GM21528 (cell line): ENCODE measurements at regions not wholly inside any gene's neighbourhood (a gene's known extent, or its start where the extent isn't known, plus 50 kb on each side); places are given as distances from the start of the nearest gene placed in this dataset.

Source experiments
- ATAC-seq: cut with Tn5 transposase; IDR thresholded peaks from one replicate; pipeline ENCODE4 v1.9.1; 2021; ENCODE audit warnings: mild to moderate bottlenecking, moderate library complexity; ENCODE audit not compliant: unreplicated experiment, low FRiP score

DNA sequence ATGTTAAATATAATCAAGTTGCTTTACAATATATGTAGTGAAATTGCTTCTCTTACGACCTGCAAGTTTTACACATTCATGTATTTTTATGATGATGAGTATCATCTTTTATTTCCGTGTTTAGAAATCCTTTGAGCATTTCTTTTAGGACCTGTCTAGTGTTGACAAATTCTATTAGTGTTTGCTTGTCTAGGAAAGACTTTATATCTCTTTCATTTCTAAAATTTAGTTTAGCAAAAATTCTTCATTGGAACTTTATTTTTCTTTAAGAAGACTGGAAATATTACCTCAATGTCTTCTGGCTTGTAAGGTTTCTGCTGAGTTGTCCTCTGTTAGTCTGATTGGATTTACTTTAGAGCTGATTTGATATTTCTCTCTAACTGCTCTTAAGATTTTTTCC lies 920.9 kb upstream of the CTNND2 start:
- no peak for ATAC-seq

DNA sequence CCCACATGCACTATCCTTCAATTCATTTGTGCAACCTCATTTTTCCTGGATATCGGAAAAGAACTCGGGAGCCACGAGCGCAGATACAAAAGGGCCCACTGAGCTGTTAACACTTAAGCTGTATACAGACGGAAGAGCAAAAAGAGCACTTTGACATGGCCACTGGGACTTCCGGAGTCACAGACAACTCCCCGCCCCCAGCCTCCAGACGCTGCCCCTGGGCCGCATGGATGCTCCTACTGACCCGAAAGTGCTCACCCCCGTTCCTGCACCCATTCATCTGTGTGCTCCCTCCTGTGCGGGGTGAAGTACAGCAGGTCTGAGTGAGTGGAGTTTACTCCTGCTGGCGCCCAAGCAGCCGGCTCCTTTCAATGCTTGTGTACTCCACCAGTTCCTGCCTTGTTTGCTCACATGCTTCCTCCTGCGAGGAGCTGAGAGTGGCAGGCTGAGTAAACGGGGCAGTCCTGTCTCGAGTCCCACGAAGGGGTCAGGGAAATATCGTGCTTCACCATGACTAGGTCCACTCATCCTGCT lies 901.0 kb upstream of the CTNND2 start:
- ATAC-seq, result no peak

DNA sequence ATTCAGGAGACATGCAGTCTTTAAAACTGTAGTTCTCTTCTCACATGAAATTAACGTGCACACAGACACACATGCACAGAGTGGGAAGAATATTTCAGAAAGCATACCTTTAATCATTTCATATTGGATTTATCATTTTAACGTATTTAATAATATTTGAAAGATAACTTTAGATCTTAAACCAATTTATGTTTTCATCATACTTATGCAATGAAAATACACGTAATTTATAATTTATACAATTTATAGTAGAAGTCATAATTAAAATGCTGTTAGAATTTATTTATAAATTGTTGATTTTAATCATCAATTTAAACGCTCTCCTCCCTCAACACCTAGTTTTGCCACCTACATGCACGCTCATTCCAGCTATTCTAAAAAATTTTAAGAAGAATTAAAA lies 894.9 kb upstream of the CTNND2 start:
- ATAC-seq, result no peak

DNA sequence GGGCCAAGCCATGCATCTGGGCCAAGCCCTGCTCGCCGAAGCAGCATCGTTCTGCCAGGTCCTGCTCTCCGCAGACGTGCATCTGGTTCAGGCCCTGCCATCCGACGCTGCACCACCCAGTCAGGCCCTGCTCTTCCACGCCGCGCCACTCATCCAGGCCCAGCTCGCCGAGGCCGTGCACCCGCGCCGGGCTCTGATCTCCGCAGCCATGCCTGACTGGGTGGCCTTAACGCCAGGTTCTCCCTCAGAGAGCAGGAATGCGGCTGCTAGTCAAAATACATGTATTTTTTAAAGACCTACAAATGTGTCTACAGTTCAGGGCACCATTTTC lies 891.1 kb upstream of the CTNND2 start:
- ATAC-seq, result no peak

DNA sequence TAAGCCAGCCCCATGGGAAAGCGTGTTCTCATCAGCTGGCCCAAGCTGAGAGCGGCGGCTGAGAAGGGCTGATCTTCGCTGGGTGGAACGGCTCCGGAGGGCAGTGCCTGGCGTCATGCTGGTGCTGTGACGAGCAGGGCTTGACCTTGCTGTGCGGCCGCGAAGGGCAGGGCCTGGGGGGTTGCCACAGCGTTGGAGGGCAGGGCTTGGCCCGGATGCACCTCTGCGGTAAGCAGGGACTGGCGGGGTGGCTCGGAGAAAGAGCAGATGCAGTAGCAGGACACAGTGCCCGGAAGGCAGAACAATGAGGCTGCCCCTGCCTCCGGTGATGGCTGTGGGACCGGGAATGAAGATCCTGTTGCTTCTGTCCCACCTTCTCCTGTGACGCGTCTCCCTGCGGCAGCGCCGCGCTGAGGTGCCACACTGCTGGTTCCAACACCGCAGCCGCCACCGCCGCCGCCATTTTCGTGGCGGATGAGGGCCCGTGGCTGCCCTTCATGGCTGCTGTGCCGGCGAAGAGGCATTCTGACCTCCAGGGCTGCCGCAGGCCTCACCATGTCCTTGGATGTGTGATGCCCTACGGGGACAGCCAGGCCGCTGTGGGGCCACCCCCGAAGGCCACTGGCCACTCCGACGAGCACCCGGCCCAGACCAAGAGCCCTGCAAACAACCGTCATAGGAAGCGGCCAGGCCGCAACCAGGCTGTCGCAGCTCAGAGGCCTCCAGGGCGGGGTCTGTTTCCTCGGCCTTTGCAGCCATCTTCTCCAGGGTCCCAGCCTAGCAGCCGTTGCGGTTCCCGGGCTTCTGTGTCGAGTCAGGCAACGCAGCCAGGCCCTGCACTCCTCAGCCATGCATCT lies 890.5 kb upstream of the CTNND2 start:
- ATAC-seq, result no peak

DNA sequence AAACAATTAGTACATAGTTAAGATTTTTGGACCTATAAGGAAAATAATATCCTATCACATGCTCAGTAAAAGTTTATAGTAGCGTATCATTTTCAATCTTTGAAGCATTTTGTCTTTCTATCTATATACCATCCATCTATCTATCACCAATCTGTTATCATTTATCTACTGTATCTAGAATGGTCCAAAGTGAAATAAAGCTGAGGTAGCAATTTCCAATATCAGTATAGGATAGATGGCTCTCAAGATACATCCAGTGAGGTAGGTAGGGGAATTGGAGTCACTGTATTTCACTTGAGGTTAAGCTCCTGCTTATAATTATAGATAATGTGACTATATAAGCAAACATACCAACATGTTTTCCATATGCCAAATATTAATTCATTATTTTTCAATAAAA lies 889.1 kb upstream of the CTNND2 start:
- ATAC-seq, result no peak

DNA sequence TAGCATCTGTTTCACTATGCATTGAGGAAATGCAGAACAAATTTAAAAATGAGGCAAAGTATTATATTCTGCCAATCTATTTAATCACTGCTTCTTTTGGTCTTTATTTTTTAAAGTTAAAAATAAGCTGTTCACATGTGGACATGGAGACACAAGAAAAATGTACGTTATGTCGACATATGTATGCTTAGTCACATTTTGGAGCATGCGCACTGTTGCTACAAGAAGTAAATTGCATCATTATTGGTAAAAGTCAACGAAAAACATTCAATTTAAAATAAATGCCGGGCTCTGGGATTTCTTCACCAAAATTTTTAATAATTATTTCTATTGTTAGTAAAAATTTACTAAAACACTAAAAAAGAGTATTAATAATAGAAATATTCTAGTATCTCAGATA lies 876.3 kb upstream of the CTNND2 start:
- no peak for ATAC-seq

DNA sequence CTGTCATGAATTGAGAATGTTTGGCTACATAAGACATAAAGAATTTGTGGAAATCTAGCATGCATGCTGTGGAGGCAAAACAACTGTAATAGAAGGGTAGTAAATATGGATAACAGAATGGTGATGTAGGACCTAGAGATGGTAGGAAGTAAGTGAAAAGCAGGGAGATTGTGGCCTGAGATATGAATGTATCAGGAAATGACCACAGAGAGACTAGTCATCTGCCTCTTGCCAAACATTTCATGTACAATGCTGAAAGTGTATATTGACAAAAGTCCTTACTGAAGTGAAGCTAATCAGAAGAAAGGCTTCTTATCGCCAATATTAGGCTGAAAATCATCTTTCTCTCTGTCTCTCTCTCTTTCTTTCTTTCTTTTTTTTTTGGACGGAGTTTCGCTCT lies 873.1 kb upstream of the CTNND2 start:
- no peak for ATAC-seq

DNA sequence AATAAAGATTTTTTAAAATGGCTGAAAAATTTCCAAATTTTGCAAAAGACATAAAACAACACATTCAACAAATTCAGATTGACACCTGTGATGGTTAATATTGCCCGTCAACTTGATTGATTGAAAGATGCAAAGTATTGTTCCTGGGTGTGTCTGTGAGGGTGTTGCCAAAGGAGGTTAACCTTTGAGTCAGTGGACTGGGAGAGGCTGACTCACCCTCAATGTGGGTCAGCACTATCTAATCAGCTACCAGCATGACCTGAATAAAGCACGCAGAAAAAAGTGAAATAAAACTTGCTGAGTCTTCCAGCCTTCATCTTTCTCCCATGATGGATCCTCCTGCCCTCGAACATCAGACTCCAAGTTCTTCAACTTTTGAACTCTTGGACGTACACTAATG lies 868.0 kb upstream of the CTNND2 start:
- no peak for ATAC-seq

DNA sequence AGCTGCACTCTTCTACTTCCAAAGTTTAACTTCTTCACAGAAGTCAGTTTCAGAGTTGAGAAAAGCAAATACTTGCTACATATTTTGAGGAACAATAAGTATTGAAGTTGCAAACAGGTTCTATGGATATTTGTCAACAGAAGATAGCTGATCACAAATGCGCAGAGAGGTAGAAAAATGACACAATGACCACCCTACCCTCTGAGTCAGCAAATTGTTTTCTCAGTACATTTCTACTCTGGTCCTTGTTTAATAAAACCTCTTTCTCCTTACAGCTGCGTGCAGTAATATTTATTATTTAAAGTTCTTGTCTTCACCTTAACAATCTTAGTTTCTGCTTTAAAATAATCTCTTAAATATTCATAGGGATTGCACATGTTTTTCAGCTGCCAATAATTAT lies 855.1 kb upstream of the CTNND2 start:
- ATAC-seq, result no peak

DNA sequence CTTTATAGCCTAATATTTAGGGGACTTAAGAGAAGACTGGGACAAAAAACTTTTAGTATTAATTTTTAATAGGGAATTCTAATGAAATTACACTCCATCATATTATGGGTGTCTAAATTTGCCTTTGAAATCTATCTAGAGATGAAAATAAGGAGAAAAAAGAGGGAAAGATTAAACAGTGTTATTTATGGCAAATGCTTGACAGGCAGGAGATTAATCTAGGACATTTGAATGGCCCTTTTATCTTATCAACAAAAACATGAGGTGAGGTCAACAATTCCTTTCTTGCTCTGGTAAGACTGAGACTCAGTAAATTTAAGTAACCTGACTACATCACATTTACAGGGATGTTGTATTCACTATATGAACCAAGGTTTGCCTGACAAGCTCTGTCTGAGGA lies 852.8 kb upstream of the CTNND2 start:
- no peak for ATAC-seq

DNA sequence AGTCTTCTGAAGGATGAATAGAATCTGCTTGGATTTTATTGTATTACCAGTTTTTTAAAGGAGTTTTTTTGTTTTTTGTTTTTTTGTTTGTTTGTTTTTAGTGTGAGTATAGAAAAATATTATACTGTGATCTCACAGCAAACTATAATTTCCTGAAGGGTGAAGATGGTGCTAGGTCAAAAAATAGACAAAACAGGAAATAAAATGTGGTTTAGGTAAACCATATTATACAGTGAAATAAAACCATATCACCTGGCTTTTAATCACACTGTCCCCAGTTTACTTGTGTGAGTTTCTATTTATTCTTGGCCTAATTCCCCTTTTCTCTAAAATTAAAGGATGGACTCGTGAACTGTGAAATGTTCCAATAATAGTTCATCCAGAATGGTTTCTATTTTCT lies 841.3 kb upstream of the CTNND2 start:
- no peak for ATAC-seq

DNA sequence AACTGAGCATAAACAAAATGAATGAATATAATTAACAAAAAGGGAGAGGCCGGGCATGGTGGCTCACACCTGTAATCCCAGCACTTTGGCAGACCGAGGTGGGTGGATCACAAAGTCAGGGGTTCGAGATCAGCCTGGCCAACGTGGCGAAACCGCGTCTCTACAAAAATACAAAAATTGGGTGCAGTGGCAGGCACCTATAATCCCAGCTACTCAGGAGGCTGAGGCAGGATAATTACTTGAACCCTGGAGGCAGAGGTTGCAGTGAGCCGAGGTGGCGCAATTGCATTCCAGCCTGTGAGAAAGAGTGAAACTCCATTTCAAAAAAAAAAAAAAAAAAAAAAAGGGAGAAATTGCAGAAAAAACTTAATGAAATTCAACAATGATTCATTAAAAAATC lies 839.3 kb upstream of the CTNND2 start:
- no peak for ATAC-seq

DNA sequence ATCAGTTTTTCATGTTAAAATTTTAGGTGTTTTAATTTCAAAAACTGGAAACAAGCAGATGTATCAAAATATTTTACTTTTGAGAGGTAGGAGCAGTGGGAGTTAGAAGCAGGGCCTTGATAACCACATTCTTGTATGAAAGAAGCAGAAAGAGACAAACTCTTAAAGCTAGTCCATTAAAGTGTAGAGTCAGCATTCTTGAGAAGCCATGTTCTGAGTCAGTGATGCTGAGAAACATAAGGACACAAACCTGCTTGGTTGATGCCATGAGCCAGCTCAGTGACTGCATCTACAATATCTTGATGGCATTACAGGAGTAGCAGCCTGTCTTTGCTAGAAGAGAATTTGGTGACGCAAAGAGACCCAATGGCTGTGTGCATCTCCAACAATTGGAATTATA lies 826.1 kb upstream of the CTNND2 start:
- ATAC-seq, result no peak

DNA sequence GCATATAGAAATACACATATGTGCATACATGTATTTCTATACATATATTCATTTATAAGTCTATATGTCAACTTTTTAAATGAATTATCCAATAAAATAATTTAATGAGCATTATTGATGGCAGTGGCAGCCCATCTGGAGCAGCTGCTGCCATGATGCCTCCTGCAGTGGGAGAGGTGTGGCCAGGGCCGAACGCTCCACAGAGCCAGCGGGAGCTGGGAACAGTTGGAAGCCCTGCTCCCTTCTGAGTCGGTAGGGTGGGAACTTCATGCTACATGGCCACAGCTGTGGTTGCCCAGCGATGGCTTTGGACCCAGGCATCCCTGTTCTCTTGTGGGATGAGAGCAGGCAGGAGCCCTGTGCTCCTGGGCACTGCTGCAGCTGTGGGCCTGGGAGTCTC lies 812.4 kb upstream of the CTNND2 start:
- no peak for ATAC-seq

DNA sequence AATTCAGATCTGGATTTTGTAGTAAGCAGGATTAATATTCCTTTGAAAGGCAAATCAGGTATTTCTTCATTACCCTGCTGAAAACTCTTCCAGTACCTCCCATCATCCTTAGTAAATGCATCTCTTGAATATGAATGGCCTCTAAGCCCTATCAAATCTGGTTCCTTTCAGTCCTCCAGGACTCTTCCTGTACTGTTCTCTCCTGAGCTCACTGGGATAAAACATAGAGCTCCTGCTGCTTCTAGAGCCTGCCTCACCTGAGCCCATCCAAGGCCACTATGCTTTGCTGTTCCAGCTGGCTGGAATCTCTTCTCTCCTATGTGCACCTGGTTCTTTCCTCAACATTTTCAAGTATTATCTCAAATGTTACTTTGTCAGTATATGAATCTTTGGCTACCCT lies 803.3 kb upstream of the CTNND2 start:
- no peak for ATAC-seq

DNA sequence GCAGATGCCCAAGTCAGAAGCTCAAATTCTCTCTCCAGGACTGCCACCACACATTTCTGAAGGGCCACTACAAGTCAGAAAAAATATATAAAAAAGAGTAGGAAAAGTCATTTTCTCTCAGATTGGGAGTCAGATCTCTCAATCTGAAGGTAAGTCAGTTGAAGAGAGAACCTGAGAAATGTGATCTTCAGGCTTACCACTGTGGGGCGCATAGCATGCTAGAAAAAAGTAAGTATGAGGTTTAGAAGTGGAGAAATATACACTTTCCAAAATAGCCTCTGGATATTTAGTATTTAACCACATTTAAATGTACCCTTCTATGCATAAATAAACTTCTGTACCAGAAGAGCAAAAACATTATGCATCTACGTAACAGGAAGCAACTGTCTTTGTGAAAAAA lies 800.7 kb upstream of the CTNND2 start:
- no peak for ATAC-seq

DNA sequence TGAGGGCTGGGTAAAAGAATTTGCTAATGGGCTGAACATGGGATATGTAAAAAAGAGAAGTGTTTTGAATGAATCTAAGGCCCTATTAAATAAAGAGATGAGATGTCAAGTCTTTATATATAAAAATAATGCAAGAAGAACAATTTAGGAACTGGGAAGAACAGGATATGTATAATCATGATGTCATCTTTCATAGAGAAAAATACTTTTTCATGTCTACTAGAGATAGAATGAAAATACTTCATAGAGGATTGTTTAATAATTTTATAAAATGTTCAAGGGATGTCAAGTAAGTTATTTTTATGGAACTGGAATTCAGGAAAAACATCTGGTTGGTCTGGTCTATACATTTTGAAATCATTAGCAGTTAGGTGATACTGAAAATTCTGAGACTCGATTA lies 799.0 kb upstream of the CTNND2 start:
- no peak for ATAC-seq

DNA sequence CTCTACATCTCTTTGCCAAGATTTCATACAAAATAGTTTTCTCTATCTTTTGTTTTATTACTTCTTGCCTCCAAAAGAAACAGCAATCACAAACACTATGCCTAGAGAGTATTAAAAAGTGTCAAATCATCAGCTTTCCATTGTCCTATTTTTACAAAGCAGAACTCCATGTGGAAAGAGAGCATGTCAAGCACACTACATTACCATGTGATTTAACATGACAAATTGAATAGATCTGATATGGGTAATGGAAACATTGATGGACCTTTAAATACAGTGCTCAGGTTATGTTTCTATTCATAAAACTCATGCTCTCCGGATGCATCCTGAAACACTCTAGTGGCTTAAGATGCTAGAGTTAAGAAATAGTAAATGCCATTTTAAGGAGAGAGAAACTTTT lies 791.4 kb upstream of the CTNND2 start:
- no peak for ATAC-seq

DNA sequence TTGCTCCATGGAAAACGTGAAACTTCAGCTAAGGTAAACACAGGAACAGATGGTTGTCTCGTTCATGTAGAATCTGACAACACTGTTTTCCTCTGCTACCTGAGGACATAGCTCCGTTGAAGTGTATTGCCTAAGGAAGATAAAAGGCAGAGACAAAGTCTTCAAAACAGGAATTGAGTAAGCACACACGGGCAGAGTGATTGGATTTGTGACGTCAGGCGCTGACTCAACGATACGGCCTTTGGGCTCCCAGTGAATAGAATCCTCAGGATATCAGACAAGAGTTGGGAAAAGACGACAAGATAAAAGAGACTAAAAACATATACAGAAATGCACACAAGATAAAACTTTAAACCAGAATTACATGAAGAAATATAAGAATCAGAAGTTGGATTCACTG lies 787.1 kb upstream of the CTNND2 start:
- ATAC-seq, result no peak

DNA sequence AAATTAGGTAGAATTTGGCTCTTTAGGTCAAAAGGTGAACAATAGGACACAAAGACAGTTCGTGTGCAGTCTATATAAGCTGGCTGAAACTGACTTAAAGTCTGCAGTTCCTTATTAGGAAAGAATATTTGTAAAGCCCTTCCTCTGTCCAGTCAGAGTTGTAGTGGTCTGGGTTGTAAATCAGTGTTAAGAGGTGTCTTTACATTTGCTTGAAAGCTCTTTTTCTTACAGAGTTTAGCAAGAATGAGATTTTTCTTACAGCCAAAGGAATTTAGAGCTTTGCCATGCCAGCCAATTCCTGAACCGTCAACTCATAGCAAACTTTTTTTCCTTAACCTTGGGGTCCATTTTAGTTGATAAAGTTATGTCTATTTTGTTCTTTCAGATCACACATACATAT lies 786.1 kb upstream of the CTNND2 start:
- ATAC-seq, result no peak

DNA sequence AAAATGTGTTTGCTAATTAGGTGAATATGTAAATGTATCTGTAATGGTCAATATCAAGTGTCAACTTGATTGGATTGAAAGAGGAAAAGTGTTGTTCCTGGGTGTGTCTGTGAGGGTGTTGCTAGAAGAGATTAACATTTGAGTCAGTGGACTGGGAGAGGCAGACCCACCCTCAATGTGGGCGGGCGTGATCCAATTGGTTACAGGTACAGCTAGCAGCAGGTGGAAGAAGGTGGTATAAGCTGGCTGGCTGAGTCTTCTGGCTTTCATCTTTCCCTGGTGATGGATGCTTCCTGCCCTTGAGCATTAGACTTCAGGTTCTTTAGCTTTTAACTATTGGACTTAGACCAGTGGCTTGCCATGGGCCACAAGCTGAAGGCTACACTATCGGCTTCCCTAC lies 779.0 kb upstream of the CTNND2 start:
- ATAC-seq, result no peak

DNA sequence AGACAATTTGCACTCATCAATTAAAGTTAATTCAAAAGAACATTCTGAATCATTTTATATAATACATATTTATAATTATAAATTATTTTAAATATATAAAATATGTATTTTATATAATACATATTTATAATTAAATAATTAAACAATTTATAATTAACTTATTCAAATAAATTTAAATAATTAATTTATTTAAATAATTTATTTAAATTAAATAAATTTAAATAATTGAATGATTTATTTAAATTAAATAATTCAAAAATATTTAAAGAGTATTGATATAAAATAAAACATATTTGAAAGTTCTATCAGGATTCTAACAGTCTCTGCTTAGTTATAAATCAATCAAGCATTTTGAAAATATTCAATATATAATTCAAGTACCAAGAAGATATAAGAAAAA lies 775.5 kb upstream of the CTNND2 start:
- ATAC-seq, result no peak
